ENCODE measurements at regions not wholly inside any gene's neighbourhood (a gene's known extent, or its start where the extent isn't known, plus 50 kb on each side); places are given as distances from the start of the nearest gene placed in this dataset.

DNA sequence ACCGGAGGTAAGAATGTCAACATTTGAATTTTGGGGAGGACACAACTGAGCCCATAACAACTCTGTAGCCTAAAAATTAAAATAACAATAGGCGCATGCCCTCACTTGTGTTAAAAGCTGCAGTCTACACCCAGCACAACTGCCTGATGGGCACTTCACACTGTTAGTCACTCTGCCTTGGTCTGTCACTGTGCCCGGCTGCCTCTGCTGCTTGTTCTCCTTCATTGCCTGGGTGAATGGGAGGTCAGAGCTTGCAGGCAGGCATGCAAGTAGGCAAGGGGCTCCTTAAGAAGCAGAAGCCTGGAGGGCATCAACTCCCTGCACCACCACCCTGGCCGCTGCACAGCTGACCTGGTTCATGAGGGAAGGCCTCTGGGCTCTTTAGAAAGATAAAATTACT, 374.8 kb downstream of the MID1IP1 start:
- TF ChIP-seq, protein P1, sequence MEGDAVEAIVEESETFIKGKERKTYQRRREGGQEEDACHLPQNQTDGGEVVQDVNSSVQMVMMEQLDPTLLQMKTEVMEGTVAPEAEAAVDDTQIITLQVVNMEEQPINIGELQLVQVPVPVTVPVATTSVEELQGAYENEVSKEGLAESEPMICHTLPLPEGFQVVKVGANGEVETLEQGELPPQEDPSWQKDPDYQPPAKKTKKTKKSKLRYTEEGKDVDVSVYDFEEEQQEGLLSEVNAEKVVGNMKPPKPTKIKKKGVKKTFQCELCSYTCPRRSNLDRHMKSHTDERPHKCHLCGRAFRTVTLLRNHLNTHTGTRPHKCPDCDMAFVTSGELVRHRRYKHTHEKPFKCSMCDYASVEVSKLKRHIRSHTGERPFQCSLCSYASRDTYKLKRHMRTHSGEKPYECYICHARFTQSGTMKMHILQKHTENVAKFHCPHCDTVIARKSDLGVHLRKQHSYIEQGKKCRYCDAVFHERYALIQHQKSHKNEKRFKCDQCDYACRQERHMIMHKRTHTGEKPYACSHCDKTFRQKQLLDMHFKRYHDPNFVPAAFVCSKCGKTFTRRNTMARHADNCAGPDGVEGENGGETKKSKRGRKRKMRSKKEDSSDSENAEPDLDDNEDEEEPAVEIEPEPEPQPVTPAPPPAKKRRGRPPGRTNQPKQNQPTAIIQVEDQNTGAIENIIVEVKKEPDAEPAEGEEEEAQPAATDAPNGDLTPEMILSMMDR (IDR thresholded peaks at IDR 0.05; ENCODE audit: low read depth, low read length, poor library complexity, severe bottlenecking): no peak
- no peak for TF ChIP-seq EZH2phosphoT487 (IDR thresholded peaks at IDR 0.05; ENCODE audit: borderline replicate concordance, low read length)

Data from DOHH2 (cell line).